Ishikawa (cell line): ENCODE measurements at regions not wholly inside any gene's neighbourhood (a gene's known extent, or its start where the extent isn't known, plus 50 kb on each side); places are given as distances from the start of the nearest gene placed in this dataset.

Experiments
- CEBPB ChIP-seq: IDR thresholded peaks from 2 replicates; pipeline ENCODE4 v1.6.1; 2012
- CREB1 ChIP-seq: IDR thresholded peaks from 2 replicates; pipeline ENCODE4 v1.6.1; 2012; ENCODE audit warnings: low read depth
- EGR1 ChIP-seq: IDR thresholded peaks from 2 replicates; pipeline ENCODE4 v1.6.1; 2012
- EP300 ChIP-seq: IDR thresholded peaks from 2 replicates; pipeline ENCODE4 v1.6.1; 2012; ENCODE audit warnings: borderline replicate concordance
- FOXM1 ChIP-seq: IDR thresholded peaks from 2 replicates; pipeline ENCODE4 v1.6.1; 2012; ENCODE audit warnings: low read depth, borderline replicate concordance
- NFIC ChIP-seq: IDR thresholded peaks from 2 replicates; pipeline ENCODE4 v1.6.1; 2012
- RAD21 ChIP-seq: IDR thresholded peaks from 2 replicates; pipeline ENCODE4 v1.6.1; 2012; ENCODE audit warnings: low read depth
- REST ChIP-seq: IDR thresholded peaks from 2 replicates; pipeline ENCODE4 v1.6.1; 2012; ENCODE audit warnings: low read depth, mild to moderate bottlenecking
- TAF1 ChIP-seq: IDR thresholded peaks from 2 replicates; pipeline ENCODE4 v1.6.1; 2012; ENCODE audit warnings: low read depth, mild to moderate bottlenecking
- TCF12 ChIP-seq: IDR thresholded peaks from 2 replicates; pipeline ENCODE4 v1.6.1; 2012; ENCODE audit warnings: low read depth
- TEAD4 ChIP-seq: IDR thresholded peaks from 2 replicates; pipeline ENCODE4 v1.6.1; 2012
- USF1 ChIP-seq: IDR thresholded peaks from 2 replicates; pipeline ENCODE4 v1.6.1; 2012
- YY1 ChIP-seq: IDR thresholded peaks from 2 replicates; pipeline ENCODE4 v1.6.1; 2012; ENCODE audit warnings: low read depth
- ZBTB7A ChIP-seq: IDR thresholded peaks from 2 replicates; pipeline ENCODE4 v1.6.1; 2012; ENCODE audit warnings: low read depth
- TF ChIP-seq, protein P1 (sequence below): IDR thresholded peaks from 2 replicates; pipeline ENCODE4 v1.6.1; 2012

- no peak for TF ChIP-seq FOXM1
- no peak for TF ChIP-seq NFIC
- no peak for TF ChIP-seq TCF12
- no peak for TF ChIP-seq CEBPB
- TF ChIP-seq EGR1 = no peak
- no peak for TF ChIP-seq CREB1
- no peak for TF ChIP-seq TAF1
- TF ChIP-seq YY1 = no peak
- TF ChIP-seq EP300 = no peak
- TF ChIP-seq USF1 = no peak
- no peak for TF ChIP-seq ZBTB7A
- no peak for TF ChIP-seq RAD21
- TF ChIP-seq, protein P1, sequence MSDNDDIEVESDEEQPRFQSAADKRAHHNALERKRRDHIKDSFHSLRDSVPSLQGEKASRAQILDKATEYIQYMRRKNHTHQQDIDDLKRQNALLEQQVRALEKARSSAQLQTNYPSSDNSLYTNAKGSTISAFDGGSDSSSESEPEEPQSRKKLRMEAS = no peak
- TF ChIP-seq TEAD4 = no peak
- TF ChIP-seq REST = no peak
These were observed 100.3 kb upstream of the CHODL start for GRCh38 chr21:18144339-18144738.

GRCh38 chr21:18142655-18143054, 102.0 kb upstream of the CHODL start:
- no peak for TF ChIP-seq TEAD4
- no peak for TF ChIP-seq CREB1
- TF ChIP-seq ZBTB7A = no peak
- TF ChIP-seq EP300 = no peak
- TF ChIP-seq TCF12 = no peak
- TF ChIP-seq NFIC = no peak
- TF ChIP-seq EGR1 = no peak
- TF ChIP-seq TAF1 = no peak
- TF ChIP-seq, protein P1 = no peak
- TF ChIP-seq CEBPB = no peak
- TF ChIP-seq YY1 = no peak
- no peak for TF ChIP-seq REST
- no peak for TF ChIP-seq FOXM1
- TF ChIP-seq RAD21 = no peak

- no peak for TF ChIP-seq YY1
- TF ChIP-seq USF1 = no peak
- TF ChIP-seq TCF12 = no peak
- no peak for TF ChIP-seq NFIC
- no peak for TF ChIP-seq RAD21
- no peak for TF ChIP-seq TAF1
- TF ChIP-seq CREB1 = no peak
- TF ChIP-seq EGR1 = no peak
These were observed 106.1 kb upstream of the CHODL start for GRCh38 chr21:18138507-18138906.

DNA sequence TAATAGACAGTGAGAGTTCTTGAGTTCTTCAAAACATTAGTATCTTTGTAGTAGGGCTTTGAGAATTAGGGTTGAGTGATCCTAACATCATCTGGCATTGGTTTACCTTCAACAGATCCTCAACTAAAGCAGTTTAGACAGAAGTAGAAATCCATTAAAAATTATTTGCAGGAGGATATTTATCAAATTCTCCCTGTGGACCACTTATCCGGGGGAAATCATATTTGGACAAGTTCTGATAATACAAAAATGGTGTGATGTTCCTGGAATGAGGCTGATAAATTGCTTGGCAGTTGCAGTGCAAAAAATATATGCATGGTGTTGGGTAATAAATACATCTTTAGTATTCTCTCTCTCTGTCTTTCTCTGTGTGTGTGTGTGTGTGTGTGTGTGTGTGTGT, 115.1 kb upstream of the CHODL start:
- no peak for TF ChIP-seq ZBTB7A
- TF ChIP-seq RAD21 = no peak
- no peak for TF ChIP-seq TCF12
- TF ChIP-seq NFIC = no peak
- no peak for TF ChIP-seq USF1
- no peak for TF ChIP-seq YY1
- no peak for TF ChIP-seq CEBPB
- no peak for TF ChIP-seq TAF1
- TF ChIP-seq EP300 = no peak
- TF ChIP-seq FOXM1 = no peak
- TF ChIP-seq, protein P1 = no peak
- no peak for TF ChIP-seq EGR1
- TF ChIP-seq CREB1 = no peak

DNA sequence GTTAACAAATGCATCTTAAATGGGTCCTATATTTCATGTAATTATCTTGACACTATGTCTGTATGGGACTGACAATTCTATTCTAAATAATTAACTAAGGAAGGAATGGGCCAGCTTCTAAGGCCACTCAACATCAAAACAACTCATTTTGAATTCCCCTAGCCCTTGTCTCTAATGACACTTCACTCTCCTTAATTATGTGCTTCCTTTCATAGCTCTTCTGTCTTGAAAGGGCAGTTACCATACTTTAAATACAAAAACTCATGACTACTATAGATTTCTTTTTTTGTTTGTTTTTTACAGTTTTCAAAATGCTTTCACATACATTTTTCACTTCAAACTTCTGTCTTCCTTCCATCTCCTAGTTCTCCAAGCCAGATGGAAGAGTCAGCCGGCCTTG, 126.1 kb upstream of the CHODL start:
- TF ChIP-seq YY1 (no peak), ZBTB7A (no peak), TCF12 (no peak), REST (no peak), EGR1 (no peak), EP300 (no peak), FOXM1 (no peak), RAD21 (no peak), NFIC (no peak), TAF1 (no peak)
- TF ChIP-seq, protein P1 = no peak
